ENCODE measurements at regions not wholly inside any gene's neighbourhood (a gene's known extent, or its start where the extent isn't known, plus 50 kb on each side); places are given as distances from the start of the nearest gene placed in this dataset.

- DNase-seq (ENCODE audit: low spot score in 2 of 2) (no peak), ATAC-seq (replicated peaks; ENCODE audit: extremely low read depth, poor library complexity, severe bottlenecking) (no peak)
- Mint-ChIP-seq H3K4me3 (no peak overlapping the region), H3K27me3 (no peaks in the 10 kb centered on the region), H3K36me3 (ENCODE audit: insufficient read depth) (no peaks in the 10 kb centered on the region), H3K4me1 (no peaks in the 10 kb centered on the region), H3K27ac (ENCODE audit: low read depth) (no peak overlapping the region), H3K9me3 (no peaks in the 10 kb centered on the region)
These were observed 92.2 kb upstream of the MPHOSPH6 start for GRCh38 chr16:82262244-82262643.

GRCh38 chr16:82260212-82260795, 90.3 kb upstream of the MPHOSPH6 start:
- Mint-ChIP-seq H3K9me3 (no peaks in the 10 kb centered on the region), H3K4me1 (no peaks in the 10 kb centered on the region), H3K36me3 (ENCODE audit: insufficient read depth) (no peaks in the 10 kb centered on the region), H3K27ac (ENCODE audit: low read depth) (no peak overlapping the region), H3K4me3 (no peak overlapping the region), H3K27me3 (no peaks in the 10 kb centered on the region)
- no peak for ATAC-seq (replicated peaks; ENCODE audit: extremely low read depth, poor library complexity, severe bottlenecking)
- no peak for DNase-seq (ENCODE audit: low spot score in 2 of 2)

GRCh38 chr16:82259731-82260130, 89.7 kb upstream of the MPHOSPH6 start:
- Mint-ChIP-seq H3K4me1 (no peaks in the 10 kb centered on the region), H3K36me3 (ENCODE audit: insufficient read depth) (no peaks in the 10 kb centered on the region), H3K4me3 (no peak overlapping the region), H3K9me3 (no peaks in the 10 kb centered on the region), H3K27me3 (no peaks in the 10 kb centered on the region), H3K27ac (ENCODE audit: low read depth) (no peak overlapping the region)
- DNase-seq (ENCODE audit: low spot score in 2 of 2) (no peak), ATAC-seq (replicated peaks; ENCODE audit: extremely low read depth, poor library complexity, severe bottlenecking) (no peak)

- no peak for ATAC-seq (replicated peaks; ENCODE audit: extremely low read depth, poor library complexity, severe bottlenecking)
- H3K27ac Mint-ChIP-seq (ENCODE audit: low read depth) = no peak overlapping the region
- no peak overlapping the region for H3K4me3 Mint-ChIP-seq
- no peaks in the 10 kb centered on the region for H3K36me3 Mint-ChIP-seq (ENCODE audit: insufficient read depth)
- no peaks in the 10 kb centered on the region for H3K4me1 Mint-ChIP-seq
- H3K9me3 Mint-ChIP-seq = no peaks in the 10 kb centered on the region
- DNase-seq (ENCODE audit: low spot score in 2 of 2) = no peak
- no peaks in the 10 kb centered on the region for H3K27me3 Mint-ChIP-seq
These were observed 88.0 kb upstream of the MPHOSPH6 start for GRCh38 chr16:82257990-82258389.

- Mint-ChIP-seq H3K27ac (ENCODE audit: low read depth) (no peak overlapping the region), H3K9me3 (no peaks in the 10 kb centered on the region), H3K27me3 (peaks cover 11% of the 10 kb centered on the region), H3K4me3 (no peak overlapping the region), H3K4me1 (no peaks in the 10 kb centered on the region), H3K36me3 (ENCODE audit: insufficient read depth) (no peaks in the 10 kb centered on the region)
- no peak for ATAC-seq (replicated peaks; ENCODE audit: extremely low read depth, poor library complexity, severe bottlenecking)
- no peak for DNase-seq (ENCODE audit: low spot score in 2 of 2)
These were observed 82.6 kb upstream of the MPHOSPH6 start for GRCh38 chr16:82252582-82252981.

- H3K36me3 Mint-ChIP-seq (ENCODE audit: insufficient read depth) = no peaks in the 10 kb centered on the region
These were observed 78.7 kb upstream of the MPHOSPH6 start for GRCh38 chr16:82248677-82249076.

GRCh38 chr16:82248012-82248656, 78.1 kb upstream of the MPHOSPH6 start:
- Mint-ChIP-seq H3K27ac (ENCODE audit: low read depth) (no peak overlapping the region), H3K9me3 (peaks cover 10% of the 10 kb centered on the region), H3K4me1 (no peaks in the 10 kb centered on the region), H3K4me3 (no peak overlapping the region), H3K27me3 (peaks cover 18% of the 10 kb centered on the region), H3K36me3 (ENCODE audit: insufficient read depth) (no peaks in the 10 kb centered on the region)
- DNase-seq (ENCODE audit: low spot score in 2 of 2) (no peak), ATAC-seq (replicated peaks; ENCODE audit: extremely low read depth, poor library complexity, severe bottlenecking) (no peak)

More at GRCh38 chr16:82248677-82249076, 78.7 kb upstream of the MPHOSPH6 start:
- no peaks in the 10 kb centered on the region for H3K4me1 Mint-ChIP-seq
- no peak overlapping the region for H3K27ac Mint-ChIP-seq (ENCODE audit: low read depth)
- ATAC-seq (replicated peaks; ENCODE audit: extremely low read depth, poor library complexity, severe bottlenecking) = no peak
- no peak overlapping the region for H3K4me3 Mint-ChIP-seq
- peaks cover 12% of the 10 kb centered on the region for H3K27me3 Mint-ChIP-seq
- no peak for DNase-seq (ENCODE audit: low spot score in 2 of 2)
- H3K9me3 Mint-ChIP-seq = peaks cover 7% of the 10 kb centered on the region

GRCh38 chr16:82242201-82242600, 72.2 kb upstream of the MPHOSPH6 start:
- no peaks in the 10 kb centered on the region for H3K4me1 Mint-ChIP-seq
- H3K4me3 Mint-ChIP-seq = no peak overlapping the region
- peaks cover 56% of the 10 kb centered on the region for H3K27me3 Mint-ChIP-seq
- no peak overlapping the region for H3K27ac Mint-ChIP-seq (ENCODE audit: low read depth)
- ATAC-seq (replicated peaks; ENCODE audit: extremely low read depth, poor library complexity, severe bottlenecking) (no peak), DNase-seq (ENCODE audit: low spot score in 2 of 2) (no peak)
- H3K9me3 Mint-ChIP-seq = peaks cover 10% of the 10 kb centered on the region
- no peaks in the 10 kb centered on the region for H3K36me3 Mint-ChIP-seq (ENCODE audit: insufficient read depth)

- Mint-ChIP-seq H3K36me3 (ENCODE audit: insufficient read depth) (no peaks in the 10 kb centered on the region), H3K9me3 (peaks cover 10% of the 10 kb centered on the region), H3K4me3 (no peak overlapping the region), H3K4me1 (no peaks in the 10 kb centered on the region), H3K27me3 (peaks cover 63% of the 10 kb centered on the region), H3K27ac (ENCODE audit: low read depth) (no peak overlapping the region)
- ATAC-seq (replicated peaks; ENCODE audit: extremely low read depth, poor library complexity, severe bottlenecking) = no peak
- no peak for DNase-seq (ENCODE audit: low spot score in 2 of 2)
These were observed 71.5 kb upstream of the MPHOSPH6 start for GRCh38 chr16:82241469-82242052.

GRCh38 chr16:82240111-82240510, 70.1 kb upstream of the MPHOSPH6 start:
- no peaks in the 10 kb centered on the region for H3K4me1 Mint-ChIP-seq
- no peak overlapping the region for H3K27ac Mint-ChIP-seq (ENCODE audit: low read depth)
- peaks cover 77% of the 10 kb centered on the region for H3K27me3 Mint-ChIP-seq
- no peak overlapping the region for H3K4me3 Mint-ChIP-seq
- no peaks in the 10 kb centered on the region for H3K36me3 Mint-ChIP-seq (ENCODE audit: insufficient read depth)
- peaks cover 10% of the 10 kb centered on the region for H3K9me3 Mint-ChIP-seq
- DNase-seq (ENCODE audit: low spot score in 2 of 2) = no peak
- ATAC-seq (replicated peaks; ENCODE audit: extremely low read depth, poor library complexity, severe bottlenecking) = no peak

GRCh38 chr16:82236875-82237274, 66.9 kb upstream of the MPHOSPH6 start:
- no peak for DNase-seq (ENCODE audit: low spot score in 2 of 2)
- H3K4me3 Mint-ChIP-seq = no peak overlapping the region
- no peak overlapping the region for H3K27ac Mint-ChIP-seq (ENCODE audit: low read depth)
- no peaks in the 10 kb centered on the region for H3K9me3 Mint-ChIP-seq
- no peaks in the 10 kb centered on the region for H3K4me1 Mint-ChIP-seq
- no peak for ATAC-seq (replicated peaks; ENCODE audit: extremely low read depth, poor library complexity, severe bottlenecking)
- H3K36me3 Mint-ChIP-seq (ENCODE audit: insufficient read depth) = no peaks in the 10 kb centered on the region
- peaks cover 66% of the 10 kb centered on the region for H3K27me3 Mint-ChIP-seq

GRCh38 chr16:82236415-82236814, 66.4 kb upstream of the MPHOSPH6 start:
- Mint-ChIP-seq H3K4me3 (no peak overlapping the region), H3K27me3 (peaks cover 61% of the 10 kb centered on the region), H3K9me3 (no peaks in the 10 kb centered on the region), H3K36me3 (ENCODE audit: insufficient read depth) (no peaks in the 10 kb centered on the region), H3K27ac (ENCODE audit: low read depth) (no peak overlapping the region), H3K4me1 (no peaks in the 10 kb centered on the region)
- ATAC-seq (replicated peaks; ENCODE audit: extremely low read depth, poor library complexity, severe bottlenecking) (no peak), DNase-seq (ENCODE audit: low spot score in 2 of 2) (no peak)

- Mint-ChIP-seq H3K4me3 (no peak overlapping the region), H3K36me3 (ENCODE audit: insufficient read depth) (no peaks in the 10 kb centered on the region), H3K4me1 (no peaks in the 10 kb centered on the region), H3K27ac (ENCODE audit: low read depth) (no peak overlapping the region), H3K9me3 (no peaks in the 10 kb centered on the region), H3K27me3 (peaks cover 55% of the 10 kb centered on the region)
- ATAC-seq (replicated peaks; ENCODE audit: extremely low read depth, poor library complexity, severe bottlenecking) (no peak), DNase-seq (ENCODE audit: low spot score in 2 of 2) (no peak)
These were observed 62.8 kb upstream of the MPHOSPH6 start for GRCh38 chr16:82232806-82233205.

Measured in central memory CD8-positive, alpha-beta T cell (primary cell).